ENCODE measurements at regions not wholly inside any gene's neighbourhood (a gene's known extent, or its start where the extent isn't known, plus 50 kb on each side); places are given as distances from the start of the nearest gene placed in this dataset.
"Not testable (repeated sequence)": the region's sequence is repeated elsewhere in the genome, so short reads cannot be mapped to it uniquely, and the experiment has no call there.

DNA sequence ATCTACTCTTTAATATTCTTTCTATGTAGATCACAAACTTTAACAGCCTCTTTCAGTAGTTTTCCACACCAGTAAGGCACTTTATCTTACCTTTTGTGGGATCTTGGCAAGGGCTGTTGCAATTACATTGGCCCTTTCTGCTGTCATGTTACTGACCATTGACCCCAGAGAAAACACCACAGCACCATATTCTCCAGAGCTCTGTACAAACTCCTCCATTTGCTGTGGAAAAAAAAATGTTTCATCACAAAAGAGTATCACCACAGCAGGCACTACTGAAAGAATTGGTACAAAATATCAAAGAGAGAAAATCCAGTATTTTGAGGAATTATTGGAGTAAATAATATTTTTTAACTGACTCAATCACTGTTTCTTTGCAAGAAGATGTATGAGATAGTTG is 62.3 kb upstream of the UGT2A3 start:
- H3K36me3 ChIP-seq (ENCODE audit: control insufficient read depth, insufficient read depth, low read length); H3K4me3 ChIP-seq (ENCODE audit: low read depth, low read length); POLR2A ChIA-PET; DNase-seq (ENCODE audit: low read depth); CTCF ChIA-PET; H3K27me3 ChIP-seq (ENCODE audit: control insufficient read depth, insufficient read depth, low read length): not testable (repeated sequence)

- DNase-seq (ENCODE audit: low read depth); H3K36me3 ChIP-seq (ENCODE audit: control insufficient read depth, insufficient read depth, low read length); CTCF ChIA-PET; H3K4me3 ChIP-seq (ENCODE audit: low read depth, low read length); POLR2A ChIA-PET; H3K27me3 ChIP-seq (ENCODE audit: control insufficient read depth, insufficient read depth, low read length): not testable (repeated sequence)
These were observed 66.4 kb upstream of the UGT2A3 start for GRCh38 chr4:69017986-69018385.

DNA sequence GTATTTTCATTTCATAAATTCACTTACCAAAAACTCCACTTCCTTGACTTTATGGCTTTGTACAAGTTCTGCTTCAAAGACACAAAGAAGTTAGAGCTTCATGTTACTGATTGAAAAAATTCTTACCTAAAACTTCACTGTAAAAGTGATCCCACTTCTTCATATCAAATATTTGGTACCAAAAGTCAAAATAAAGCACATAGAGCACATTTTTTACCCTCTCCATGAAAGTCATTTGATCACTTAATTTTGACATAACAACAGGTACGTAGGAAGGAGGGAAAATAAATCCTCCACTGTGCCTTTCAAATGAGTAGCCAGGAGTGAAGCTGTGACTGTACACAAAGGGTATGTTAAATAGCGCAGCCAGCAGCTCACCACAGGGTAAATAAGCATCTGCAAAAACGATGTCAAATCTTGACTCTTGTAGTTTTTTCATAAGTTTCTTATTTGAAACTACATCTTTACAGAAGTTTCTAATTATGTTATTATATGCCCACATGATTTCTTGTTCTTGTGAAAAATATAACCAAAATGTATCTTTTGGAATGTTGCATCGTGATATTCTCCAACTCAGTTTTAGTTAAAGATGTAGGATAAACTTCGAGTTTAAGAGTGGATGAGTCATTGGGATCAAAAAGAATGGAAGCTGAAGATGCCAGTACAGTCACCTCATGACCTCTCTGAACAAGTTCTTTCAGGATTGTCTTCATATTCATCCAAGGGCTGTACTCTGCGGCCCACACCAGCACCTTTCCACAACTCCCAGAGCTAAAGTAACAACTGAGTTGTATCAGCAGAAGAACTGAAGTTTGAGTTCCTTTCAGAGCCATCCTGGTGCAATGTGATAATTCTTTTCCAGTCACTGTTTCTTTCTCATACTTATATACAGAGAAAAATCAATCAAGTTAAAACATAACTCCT is 68.2 kb upstream of the UGT2A3 start:
- H3K27me3 ChIP-seq (ENCODE audit: control insufficient read depth, insufficient read depth, low read length); H3K36me3 ChIP-seq (ENCODE audit: control insufficient read depth, insufficient read depth, low read length); H3K4me3 ChIP-seq (ENCODE audit: low read depth, low read length); POLR2A ChIA-PET; CTCF ChIA-PET; DNase-seq (ENCODE audit: low read depth): not testable (repeated sequence)

DNA sequence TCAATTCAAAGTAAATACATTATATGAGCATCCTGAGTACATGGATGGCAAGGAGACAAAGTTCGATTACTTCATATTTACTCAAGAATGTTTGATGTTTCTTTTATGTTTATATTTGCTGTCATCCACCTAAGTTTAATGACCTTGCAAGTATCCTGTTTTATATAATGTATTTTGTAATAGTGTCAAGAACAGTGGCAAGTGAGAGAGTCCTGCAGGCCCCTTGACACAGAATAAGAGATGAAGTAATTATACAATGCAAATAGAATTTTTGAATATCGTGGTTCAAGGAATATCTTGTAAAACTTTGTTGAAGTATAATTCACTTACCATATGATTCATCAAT is 68.8 kb upstream of the UGT2A3 start:
- H3K36me3 ChIP-seq (ENCODE audit: control insufficient read depth, insufficient read depth, low read length); DNase-seq (ENCODE audit: low read depth); H3K27me3 ChIP-seq (ENCODE audit: control insufficient read depth, insufficient read depth, low read length); H3K4me3 ChIP-seq (ENCODE audit: low read depth, low read length); CTCF ChIA-PET; POLR2A ChIA-PET: not testable (repeated sequence)

DNA sequence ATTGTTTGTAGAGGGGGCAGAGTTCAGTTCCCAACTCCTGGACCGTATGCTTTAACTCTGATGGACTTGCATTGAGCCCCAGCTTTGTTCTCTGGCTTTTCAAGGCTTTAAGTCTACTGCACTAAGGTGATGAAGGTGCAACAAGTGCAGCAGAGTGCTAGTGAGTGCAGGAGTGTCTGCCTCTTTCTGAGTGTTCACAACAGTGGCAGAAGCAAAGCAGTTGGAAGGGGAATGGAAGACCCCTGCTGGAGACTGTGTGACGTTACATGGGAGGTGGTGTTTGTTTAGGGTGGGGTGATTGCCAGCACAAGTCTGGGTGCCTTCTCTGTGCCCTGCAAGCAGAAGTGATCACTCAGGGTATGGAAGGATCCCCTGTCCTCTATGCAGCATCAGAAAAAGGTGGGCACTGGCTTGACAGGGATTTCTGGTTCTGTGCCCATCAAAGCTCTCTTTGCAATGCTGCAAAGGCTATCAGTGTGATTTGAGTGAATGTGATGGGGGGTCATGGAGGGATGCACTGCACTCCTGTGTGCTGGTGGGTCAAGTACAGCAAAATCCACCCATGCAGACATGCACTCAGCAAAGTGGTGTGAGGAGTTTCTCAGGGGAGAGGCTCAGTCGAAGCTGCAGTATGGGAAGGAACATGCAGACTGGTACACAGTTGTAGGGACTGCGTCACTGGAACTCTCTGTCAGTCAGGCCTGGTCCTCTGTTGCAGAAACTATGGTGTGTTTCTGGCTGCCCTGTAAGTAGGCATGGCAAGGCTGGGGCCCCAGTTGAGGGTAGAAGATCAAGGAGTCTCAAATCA is 70.9 kb upstream of the UGT2B7 start:
- no peak overlapping the region for H3K4me3 ChIP-seq (ENCODE audit: low read depth, low read length)
- H3K27me3 ChIP-seq (ENCODE audit: control insufficient read depth, insufficient read depth, low read length) = no peaks in the 10 kb centered on the region
- POLR2A ChIA-PET = no interaction called here
- TF ChIP-seq CTCF (IDR thresholded peaks at IDR 0.05; ENCODE audit: insufficient read depth, low read depth, low read length) = no peak
- no peak for DNase-seq (ENCODE audit: low read depth)
- H3K36me3 ChIP-seq (ENCODE audit: control insufficient read depth, insufficient read depth, low read length) = no peaks in the 10 kb centered on the region
- CTCF ChIA-PET = no interaction called here

DNA sequence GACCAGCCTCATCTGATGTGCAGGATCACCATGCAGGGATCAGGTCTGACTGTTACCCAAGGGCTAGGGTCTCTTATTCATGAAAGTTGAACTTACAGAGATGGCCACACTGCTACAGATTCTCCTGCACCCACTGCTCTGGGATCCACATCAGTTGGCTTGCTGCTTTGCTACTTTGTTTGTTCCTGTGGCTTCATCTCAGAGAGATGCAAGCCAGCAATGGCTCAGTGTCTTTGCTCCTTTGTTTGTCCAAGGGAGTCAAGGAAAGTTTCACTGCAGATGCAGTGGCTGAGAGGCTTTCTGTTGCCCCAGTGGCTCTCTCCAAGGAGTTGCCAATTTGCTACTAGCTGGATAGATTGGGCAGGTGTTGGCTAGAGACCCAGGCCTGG is 70.3 kb upstream of the UGT2B7 start:
- TF ChIP-seq CTCF (IDR thresholded peaks at IDR 0.05; ENCODE audit: insufficient read depth, low read depth, low read length) = no peak
- Histone ChIP-seq H3K4me3 (ENCODE audit: low read depth, low read length) (no peak overlapping the region), H3K36me3 (ENCODE audit: control insufficient read depth, insufficient read depth, low read length) (no peaks in the 10 kb centered on the region), H3K27me3 (ENCODE audit: control insufficient read depth, insufficient read depth, low read length) (no peaks in the 10 kb centered on the region)
- ChIA-PET POLR2A (no interaction called here), CTCF (no interaction called here)
- no peak for DNase-seq (ENCODE audit: low read depth)

DNA sequence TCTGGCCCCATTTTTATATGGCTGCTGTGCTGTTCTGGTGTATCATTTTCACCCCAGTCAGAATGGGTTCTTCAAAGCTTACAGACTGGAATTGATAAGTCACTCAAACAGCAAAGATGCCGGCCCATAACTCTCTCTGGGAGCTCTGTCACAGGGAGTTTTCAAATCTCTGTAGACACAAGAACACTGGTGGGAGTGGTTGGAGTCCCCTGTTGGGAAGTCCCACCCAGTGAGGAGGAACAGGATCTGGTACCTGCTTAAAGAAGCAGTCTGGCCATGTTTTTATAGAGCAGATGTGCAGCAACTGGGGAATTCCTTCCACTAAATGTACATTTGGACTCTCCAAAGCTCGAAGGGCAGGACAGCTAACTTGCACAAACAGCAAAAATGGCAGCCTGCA is 69.3 kb upstream of the UGT2B7 start:
- no peak for TF ChIP-seq CTCF (IDR thresholded peaks at IDR 0.05; ENCODE audit: insufficient read depth, low read depth, low read length)
- DNase-seq (ENCODE audit: low read depth) = no peak
- H3K4me3 ChIP-seq (ENCODE audit: low read depth, low read length) = no peak overlapping the region
- ChIA-PET POLR2A (no interaction called here), CTCF (interaction anchor here (1.2 kb wide), 1 partner anchor 292 kb away, joined by 4 read pairs; no protein-coding TSS in a partner anchor)
- H3K27me3 ChIP-seq (ENCODE audit: control insufficient read depth, insufficient read depth, low read length) = no peaks in the 10 kb centered on the region
- H3K36me3 ChIP-seq (ENCODE audit: control insufficient read depth, insufficient read depth, low read length) = no peaks in the 10 kb centered on the region

Measured in BJ (cell line).